Activated CD8-positive, alpha-beta T cell treated with anti-CD3 and anti-CD28 coated beads for 36 hours (primary cell): ENCODE measurements at regions not wholly inside any gene's neighbourhood (a gene's known extent, or its start where the extent isn't known, plus 50 kb on each side); places are given as distances from the start of the nearest gene placed in this dataset.
"Not testable (repeated sequence)": the region's sequence is repeated elsewhere in the genome, so short reads cannot be mapped to it uniquely, and the experiment has no call there.

Experiments
- ATAC-seq: fragments of 200-7000 bp; cut with Tn5 transposase; one replicate; pipeline ENCODE4 v1.10.0; 2021; ENCODE audit warnings: mild to moderate bottlenecking, moderate library complexity
- CTCF ChIA-PET: fragments of 350-600 bp; sonication (Branson Sonifier 250); formaldehyde crosslinking; loops from one replicate; lab custom pipeline; 2021; ENCODE audit warnings: antibody characterized with exemption; lab: Charles Lee
- POLR2A ChIA-PET: fragments of 350-600 bp; sonication (Branson Sonifier 250); formaldehyde crosslinking; loops from one replicate; lab custom pipeline; 2021; ENCODE audit warnings: antibody characterized with exemption; lab: Charles Lee
- DNase-seq: peaks from one replicate; pipeline ENCODE4 v3.0.0-alpha.2; 2020
- H3K27ac Mint-ChIP-seq: one replicate; pipeline ENCODE4 v1.8.0; 2021; ENCODE audit warnings: mild to moderate bottlenecking, mixed read lengths
- H3K27me3 Mint-ChIP-seq: one replicate; pipeline ENCODE4 v1.8.0; 2021; ENCODE audit warnings: mixed read lengths
- H3K36me3 Mint-ChIP-seq: one replicate; pipeline ENCODE4 v1.8.0; 2021; ENCODE audit warnings: low read depth, mixed read lengths
- H3K4me1 Mint-ChIP-seq: one replicate; pipeline ENCODE4 v1.8.0; 2021; ENCODE audit warnings: low read depth, mixed read lengths
- H3K4me3 Mint-ChIP-seq: one replicate; pipeline ENCODE4 v1.8.0; 2021; ENCODE audit warnings: mild to moderate bottlenecking, moderate library complexity, mixed read lengths
- H3K9me3 Mint-ChIP-seq: one replicate; pipeline ENCODE4 v1.8.0; 2021; ENCODE audit warnings: mixed read lengths
- CTCF ChIP-seq: fragments of 200-600 bp; IDR thresholded peaks from one replicate; pipeline ENCODE4 v1.8.0; 2022; ENCODE audit warnings: antibody characterized with exemption, mild to moderate bottlenecking
- intact Hi-C: fragments of 100-400 bp; cut with micrococcal nuclease; formaldehyde crosslinking; loops from one replicate; pipeline ENCODE4 v1.10.0; 2022

GRCh38 chr11:24216488-24216887, 280.4 kb upstream of the LUZP2 start:
- Mint-ChIP-seq H3K4me3 (no peak overlapping the region), H3K27ac (no peak overlapping the region), H3K27me3 (no peaks in the 10 kb centered on the region), H3K4me1 (no peaks in the 10 kb centered on the region), H3K36me3 (no peaks in the 10 kb centered on the region), H3K9me3 (peaks cover 2% of the 10 kb centered on the region)
- ATAC-seq (no peak), DNase-seq (no peak)
- intact Hi-C loops = no loop called here
- ChIA-PET POLR2A (no interaction called here), CTCF (interaction anchor here (0.7 kb wide), 1 partner anchor 13 kb away, joined by 3 read pairs; no protein-coding TSS in a partner anchor)
- TF ChIP-seq CTCF = no peak

DNA sequence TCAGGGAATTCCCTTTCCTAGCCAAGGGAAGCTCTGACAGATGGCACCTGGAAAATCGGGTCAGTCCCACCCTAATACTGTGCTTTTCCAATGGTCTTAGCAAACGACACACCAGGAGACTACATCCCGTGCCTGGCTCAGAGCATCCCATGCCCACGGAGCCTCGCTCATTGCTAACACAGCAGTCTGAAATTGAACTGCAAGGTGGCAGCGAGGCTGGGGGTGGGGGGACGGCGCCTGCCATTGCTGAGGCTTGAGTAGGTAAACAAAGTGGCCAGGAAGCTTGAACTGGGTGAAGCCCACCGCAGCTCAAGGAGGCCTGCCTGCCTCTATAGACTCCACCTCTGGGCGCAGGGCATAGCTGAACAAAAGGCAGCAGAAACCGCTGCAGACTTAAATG, 279.5 kb upstream of the LUZP2 start:
- H3K4me1 Mint-ChIP-seq, H3K27me3 Mint-ChIP-seq, ATAC-seq, intact Hi-C loops, H3K36me3 Mint-ChIP-seq, DNase-seq, H3K4me3 Mint-ChIP-seq, H3K27ac Mint-ChIP-seq, CTCF ChIA-PET, POLR2A ChIA-PET, H3K9me3 Mint-ChIP-seq: not testable (repeated sequence)

DNA sequence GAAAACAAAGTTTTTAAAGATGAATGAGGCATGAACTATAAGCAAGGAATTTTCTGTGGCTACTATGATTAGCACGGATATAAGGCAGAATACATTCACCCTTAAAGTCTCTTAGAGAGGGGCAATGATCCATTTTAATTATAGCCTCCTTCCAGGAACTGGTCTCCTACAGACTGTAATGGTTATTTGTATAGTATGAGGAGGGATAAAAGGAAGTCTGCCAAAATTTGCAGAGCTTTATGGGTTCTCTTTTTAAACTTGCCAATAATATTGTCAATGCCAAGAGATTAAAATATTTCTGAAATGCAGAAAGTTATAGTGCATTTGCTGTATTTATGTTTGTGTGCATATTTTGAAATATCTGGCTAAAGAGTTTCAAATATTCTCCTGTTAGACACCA, 271.4 kb upstream of the LUZP2 start:
- H3K4me3 Mint-ChIP-seq = no peak overlapping the region
- intact Hi-C loops = no loop called here
- DNase-seq = no peak
- H3K27me3 Mint-ChIP-seq = no peaks in the 10 kb centered on the region
- no peak overlapping the region for H3K27ac Mint-ChIP-seq
- TF ChIP-seq CTCF = no peak
- ATAC-seq = no peak
- no peaks in the 10 kb centered on the region for H3K4me1 Mint-ChIP-seq
- ChIA-PET CTCF (no interaction called here), POLR2A (no interaction called here)
- H3K9me3 Mint-ChIP-seq = peaks cover 9% of the 10 kb centered on the region
- no peaks in the 10 kb centered on the region for H3K36me3 Mint-ChIP-seq

DNA sequence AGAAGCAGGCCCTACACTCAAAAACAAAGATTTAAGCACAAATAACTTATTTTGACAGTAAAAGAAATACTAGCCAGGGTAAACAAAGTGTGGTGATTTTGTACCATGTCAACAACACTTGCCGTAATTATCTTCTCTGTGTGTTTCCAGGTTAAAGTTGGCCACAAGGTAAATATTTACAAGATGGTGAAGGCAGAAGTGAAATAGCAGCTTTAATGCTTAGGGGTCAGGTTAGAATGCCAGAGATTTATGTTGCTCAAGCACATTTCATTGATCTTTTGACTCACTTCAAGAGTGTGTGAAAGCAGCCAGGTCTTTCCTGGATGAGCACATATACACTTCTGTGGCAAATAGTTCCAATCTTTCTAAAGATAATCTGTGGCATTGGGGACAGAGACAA, 270.2 kb upstream of the LUZP2 start:
- CTCF ChIA-PET = interaction anchor here (1.0 kb wide), 1 partner anchor 12 kb away, joined by 4 read pairs; no protein-coding TSS in a partner anchor
- Mint-ChIP-seq H3K4me1 (no peaks in the 10 kb centered on the region), H3K4me3 (no peak overlapping the region), H3K27ac (no peak overlapping the region), H3K27me3 (no peaks in the 10 kb centered on the region), H3K36me3 (no peaks in the 10 kb centered on the region), H3K9me3 (peaks cover 10% of the 10 kb centered on the region)
- ATAC-seq (no peak), DNase-seq (no peak)
- no peak for TF ChIP-seq CTCF
- intact Hi-C loops = no loop called here
- POLR2A ChIA-PET = no interaction called here

DNA sequence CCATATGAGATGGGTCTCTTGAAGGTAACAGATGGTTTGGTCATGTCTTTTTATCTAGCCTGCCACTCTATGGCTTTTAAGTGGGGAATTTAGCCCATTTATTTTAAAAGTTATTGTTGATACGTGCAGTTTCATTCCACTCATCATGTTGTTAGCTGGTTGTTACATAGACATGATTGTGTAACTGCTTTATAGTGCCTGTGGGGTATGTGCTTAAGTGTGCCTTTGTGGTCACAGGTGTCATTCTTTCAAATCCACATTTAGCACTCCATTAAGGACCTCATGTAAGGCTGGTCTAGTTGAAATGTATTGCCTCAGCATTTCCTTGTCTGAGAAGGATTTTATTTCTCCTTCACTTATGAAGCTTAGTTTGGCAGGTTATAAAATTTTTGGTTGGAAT, 263.8 kb upstream of the LUZP2 start:
- ATAC-seq = no peak
- TF ChIP-seq CTCF = no peak
- CTCF ChIA-PET = no interaction called here

More for the DNA sequence above, 263.8 kb upstream of the LUZP2 start:
- H3K9me3 Mint-ChIP-seq = peaks cover 9% of the 10 kb centered on the region
- POLR2A ChIA-PET = no interaction called here
- H3K4me1 Mint-ChIP-seq = no peaks in the 10 kb centered on the region
- no peaks in the 10 kb centered on the region for H3K36me3 Mint-ChIP-seq
- no peak for DNase-seq
- intact Hi-C loops = no loop called here
- no peaks in the 10 kb centered on the region for H3K27me3 Mint-ChIP-seq
- H3K4me3 Mint-ChIP-seq = no peak overlapping the region
- H3K27ac Mint-ChIP-seq = no peak overlapping the region
